Pulmonary artery endothelial cell (primary cell): ENCODE measurements at regions not wholly inside any gene's neighbourhood (a gene's known extent, or its start where the extent isn't known, plus 50 kb on each side); places are given as distances from the start of the nearest gene placed in this dataset.

ENCODE experiments used
- DNase-seq: peaks from one replicate; pipeline ENCODE4 v3.0.0-alpha.2; 2011; ENCODE audit warnings: low read depth, low spot score

DNA sequence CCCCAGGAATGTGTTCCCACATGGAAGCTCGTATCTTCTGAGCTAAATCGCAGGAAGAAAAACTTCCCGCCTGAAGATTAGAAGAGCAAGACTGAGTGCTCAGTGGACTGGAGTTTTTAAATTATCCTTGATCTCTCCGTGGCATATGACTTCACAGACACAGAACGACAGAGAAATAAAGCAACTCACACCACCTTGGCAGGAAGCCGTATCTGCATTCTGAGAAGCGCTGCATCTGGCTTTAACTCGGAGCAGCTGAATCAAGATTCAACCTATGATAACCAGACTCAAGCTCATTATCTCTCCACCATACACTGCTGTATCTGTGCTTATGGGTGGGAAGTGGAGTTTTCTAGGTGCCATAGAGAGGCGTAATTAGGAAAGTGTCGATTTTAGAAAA is 1482.7 kb downstream of the AACS start:
- DNase-seq = no peak

DNA sequence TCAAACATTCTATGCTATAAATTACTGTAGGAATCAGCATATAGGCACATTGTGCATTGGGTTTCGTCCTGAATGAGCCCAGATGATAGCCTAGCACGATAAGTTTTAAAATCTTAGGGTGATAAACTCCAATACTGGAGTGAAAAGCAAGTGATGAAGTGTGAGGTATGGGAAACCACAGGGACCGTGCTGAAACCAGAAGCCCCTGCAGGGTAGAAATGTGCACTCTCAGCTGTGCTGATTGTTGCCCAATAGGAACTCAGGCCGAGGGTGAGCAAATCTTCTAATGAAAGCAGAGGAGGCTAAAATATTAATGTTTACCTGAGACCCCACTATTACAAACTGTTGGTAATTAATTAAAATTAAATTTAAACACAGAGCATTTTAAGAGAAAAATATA is 1486.6 kb downstream of the AACS start:
- DNase-seq = no peak

DNA sequence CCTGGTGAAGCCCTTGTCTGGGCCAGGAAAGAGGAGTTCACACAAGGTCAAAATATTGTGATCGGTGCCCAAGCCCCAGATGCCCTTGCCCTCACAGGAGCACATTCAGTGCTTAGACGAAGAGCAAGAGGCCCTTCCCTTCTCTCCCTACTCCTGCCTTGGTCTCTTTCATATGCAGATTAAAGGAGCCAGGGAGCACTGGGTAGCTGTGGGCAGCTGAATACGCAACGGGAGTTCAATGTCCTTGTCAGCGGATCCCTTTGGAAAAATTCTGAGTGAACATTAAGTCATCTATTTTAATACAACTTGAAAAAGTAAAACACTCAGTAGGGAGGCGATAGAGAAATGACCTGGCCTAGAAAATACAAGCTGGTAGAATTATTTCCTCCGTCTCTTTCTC is 1489.4 kb downstream of the AACS start:
- DNase-seq = no peak

GRCh38 chr12:126557659-126558058 is 1492.4 kb downstream of the AACS start:
- DNase-seq = no peak

DNA sequence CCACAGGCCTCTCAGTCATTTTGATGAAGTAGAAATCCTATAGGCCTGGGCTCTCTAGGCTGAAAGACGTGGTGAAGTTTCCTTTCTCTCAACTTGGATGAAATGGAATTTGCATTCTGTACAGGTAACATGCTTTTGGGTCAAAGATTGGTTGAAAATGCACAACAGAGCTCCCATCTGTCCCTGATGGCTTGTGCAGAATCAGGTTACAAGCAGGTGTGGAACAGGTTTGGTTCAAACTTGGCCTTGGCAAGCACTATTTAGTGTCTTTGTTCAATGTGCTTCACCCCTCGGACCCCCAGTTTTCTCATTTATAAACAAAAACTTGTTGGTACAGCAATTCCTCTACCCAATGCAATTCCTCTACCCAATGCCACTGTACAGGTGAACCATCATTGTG is 1493.0 kb downstream of the AACS start:
- DNase-seq = no peak

- no peak for DNase-seq
Observed at GRCh38 chr12:126558810-126559209, 1493.6 kb downstream of the AACS start.

DNA sequence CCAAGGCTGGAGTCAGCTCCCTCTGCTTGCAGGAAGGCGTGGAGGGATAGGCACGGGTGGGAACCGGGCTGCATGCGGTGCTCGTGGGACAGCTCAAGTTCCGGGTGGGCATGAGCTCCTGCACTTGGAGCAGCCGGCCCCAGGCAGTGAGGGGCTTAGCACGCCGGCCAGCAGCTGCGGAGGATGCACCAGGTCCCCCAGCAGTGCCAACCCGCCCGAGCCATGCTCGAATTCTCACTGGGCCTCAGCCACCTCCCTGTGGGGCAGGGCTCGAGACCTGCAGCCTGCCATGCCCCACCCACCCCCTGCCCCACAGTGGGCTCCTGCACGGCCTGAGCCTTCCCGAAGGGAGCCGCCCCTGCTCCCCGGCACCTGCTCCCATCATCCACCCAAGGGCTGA is 1501.8 kb downstream of the AACS start:
- DNase-seq = no peak

DNA sequence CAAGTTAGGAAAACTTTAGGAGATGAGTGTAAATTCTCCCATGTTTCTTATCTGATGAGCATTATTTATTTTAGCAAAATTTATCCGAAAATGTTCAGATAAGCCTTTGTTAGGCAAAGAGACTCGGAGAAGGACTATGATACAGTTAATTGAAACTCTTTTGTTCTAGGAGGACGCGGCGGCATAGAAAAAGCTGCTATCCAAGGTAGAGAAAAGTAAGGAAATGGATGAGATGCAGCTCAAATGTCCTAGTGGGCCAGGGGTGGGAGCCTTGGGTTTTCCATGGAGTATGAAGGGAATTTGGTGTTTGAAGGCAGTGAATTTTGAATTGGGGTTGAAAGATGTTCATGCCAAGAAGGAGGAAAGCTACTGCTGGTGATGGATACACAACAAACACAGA is 1504.5 kb downstream of the AACS start:
- no peak for DNase-seq

GRCh38 chr12:126570566-126570965 is 1505.3 kb downstream of the AACS start:
- DNase-seq = no peak

DNA sequence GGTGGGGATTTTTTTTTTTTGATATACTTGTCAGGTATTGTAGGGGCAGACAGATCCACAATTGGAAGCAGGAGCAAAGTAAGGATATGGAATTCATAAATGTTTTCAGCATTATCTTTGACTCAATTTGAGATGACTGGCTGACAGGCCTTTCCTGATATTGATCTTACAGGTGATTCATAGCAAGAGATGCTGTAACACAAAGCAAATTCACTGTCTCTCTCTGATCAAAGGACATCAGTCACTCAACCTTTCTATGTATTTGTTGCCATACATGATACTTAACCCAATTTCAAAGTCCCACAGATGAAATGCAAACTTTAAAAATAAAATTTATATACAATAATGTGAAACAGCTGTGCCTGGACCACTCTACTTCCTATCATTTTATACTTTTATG is 1506.9 kb downstream of the AACS start:
- no peak for DNase-seq

GRCh38 chr12:126581655-126582054 is 1516.4 kb downstream of the AACS start:
- DNase-seq = no peak

- DNase-seq = no peak
Observed at GRCh38 chr12:126582231-126582630, 1517.0 kb downstream of the AACS start.

DNA sequence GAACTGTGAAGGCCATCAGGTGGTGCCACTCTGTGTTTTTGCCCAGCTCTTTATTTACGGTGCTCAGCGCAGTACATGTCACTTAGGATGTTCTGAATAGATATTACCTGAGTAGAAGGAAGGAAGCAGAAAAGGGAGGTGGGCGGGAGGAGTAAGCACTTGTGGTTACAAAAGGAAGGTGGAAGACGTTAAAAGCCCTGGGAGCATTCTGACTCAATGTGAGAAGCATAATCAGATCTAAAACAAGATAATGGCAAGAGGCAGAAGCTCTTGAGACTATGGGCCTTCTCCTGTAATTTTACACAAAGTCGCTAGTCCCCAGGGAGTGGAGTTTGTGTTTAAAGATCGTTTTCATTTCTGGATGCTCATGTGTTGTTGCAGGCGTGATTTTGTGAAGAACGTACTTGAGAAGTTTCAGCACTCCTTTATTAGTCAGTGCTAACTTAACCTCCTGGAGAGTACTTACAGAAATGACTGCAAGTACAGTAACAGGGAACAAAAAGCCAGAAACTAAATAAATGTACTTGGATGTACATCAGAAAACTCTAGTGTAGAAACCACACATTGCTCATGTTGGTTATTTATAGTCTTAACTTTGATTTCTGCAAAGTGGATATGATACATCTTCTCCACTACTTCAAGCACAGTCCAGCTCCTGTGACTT is 1523.5 kb downstream of the AACS start:
- DNase-seq = no peak

GRCh38 chr12:126591533-126591932 is 1526.3 kb downstream of the AACS start:
- no peak for DNase-seq

DNA sequence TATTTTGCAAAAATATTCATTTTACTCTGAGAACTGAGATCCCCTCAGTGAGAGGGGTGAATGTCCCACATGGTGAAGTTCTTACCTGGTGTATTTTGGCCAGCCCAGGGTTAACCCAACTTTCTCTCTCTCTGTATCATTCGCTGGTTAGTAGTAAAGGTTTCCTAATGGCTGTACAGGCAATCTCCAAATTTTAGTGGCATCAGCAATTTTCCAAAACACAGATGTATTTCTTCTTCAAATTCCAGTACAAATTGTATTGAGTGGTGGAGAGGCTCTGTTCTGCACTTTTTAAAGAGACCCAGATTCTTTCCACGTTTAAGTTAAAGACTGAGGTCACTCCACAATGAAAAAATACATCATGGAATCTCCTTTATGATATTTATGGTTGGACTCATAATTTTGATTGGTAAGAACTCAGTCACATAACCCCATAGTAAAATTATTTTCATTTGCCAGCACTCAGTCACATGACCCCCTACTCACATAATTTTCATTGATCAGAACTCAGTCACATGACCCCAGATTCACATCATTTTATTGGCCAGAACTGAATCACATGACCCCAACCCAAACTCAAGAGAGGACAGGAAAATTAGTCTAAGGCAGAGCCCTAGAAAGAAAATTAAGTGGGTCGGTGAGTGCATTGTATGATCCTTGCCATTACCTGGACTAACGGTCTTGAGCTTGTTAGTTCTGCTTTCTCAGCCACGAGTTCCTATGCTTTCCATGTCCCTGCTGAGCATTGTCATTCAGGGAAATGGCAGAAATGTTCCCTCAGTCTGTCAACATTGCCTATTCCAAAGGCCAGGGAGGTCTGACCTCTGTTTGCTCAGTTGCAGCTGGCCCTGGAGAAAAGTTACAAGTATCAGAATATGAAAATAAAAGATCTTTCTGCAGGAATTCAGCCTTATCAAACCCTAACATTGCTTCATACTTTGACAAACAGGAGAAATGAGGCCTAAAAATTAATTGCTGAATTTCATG is 1536.2 kb downstream of the AACS start:
- DNase-seq = no peak

GRCh38 chr12:126602612-126603011 is 1537.4 kb downstream of the AACS start:
- no peak for DNase-seq

- DNase-seq = no peak
Observed at GRCh38 chr12:126607157-126607556, 1541.9 kb downstream of the AACS start.

GRCh38 chr12:126607867-126608266 is 1542.6 kb downstream of the AACS start:
- DNase-seq = no peak

DNA sequence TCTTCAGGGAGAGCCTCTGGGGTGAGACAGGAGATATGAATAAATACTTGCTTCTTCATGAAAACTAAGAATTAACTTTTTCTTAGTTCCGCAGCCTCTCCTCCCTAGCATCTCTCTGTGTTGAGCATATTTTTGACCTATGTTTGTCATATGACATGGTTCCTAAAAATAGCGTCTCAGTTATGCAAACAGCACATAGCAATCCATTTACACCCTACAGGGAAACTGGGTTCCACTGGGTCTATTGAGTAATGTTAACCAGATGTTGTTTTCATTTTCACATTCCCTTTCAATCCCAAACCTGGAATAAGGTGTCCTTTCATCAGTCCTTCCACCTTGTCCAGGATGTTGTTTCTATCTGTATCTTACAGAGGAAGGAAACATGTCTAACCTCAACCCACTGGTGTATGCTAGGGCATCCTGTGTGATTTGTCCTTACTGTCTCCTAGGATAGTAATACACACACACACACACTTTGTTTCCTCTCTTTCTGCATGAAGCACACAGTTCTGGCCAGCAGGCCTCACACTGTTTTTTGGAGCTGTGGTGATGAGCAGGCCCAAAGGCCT is 1543.5 kb downstream of the AACS start:
- no peak for DNase-seq

DNA sequence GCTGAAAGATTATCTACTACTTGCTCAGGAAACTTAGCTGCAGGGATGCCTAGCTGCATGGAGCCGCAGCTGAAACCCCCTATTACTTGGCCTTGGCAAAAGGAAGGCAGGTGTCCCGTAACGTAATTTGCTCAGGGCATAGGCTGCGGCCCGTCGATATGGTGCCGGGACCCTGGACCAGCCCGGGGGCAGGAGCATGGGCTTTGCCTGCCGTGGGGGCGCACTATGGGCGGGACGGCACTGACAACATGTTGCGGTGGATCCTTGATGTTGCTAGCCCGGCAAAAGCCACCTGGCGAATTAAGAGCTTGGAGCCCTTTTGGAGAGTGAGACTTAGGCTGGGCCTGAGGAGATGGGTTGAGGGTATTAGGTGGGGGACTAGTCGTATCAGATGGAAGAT is 1551.2 kb downstream of the AACS start:
- DNase-seq = no peak

DNA sequence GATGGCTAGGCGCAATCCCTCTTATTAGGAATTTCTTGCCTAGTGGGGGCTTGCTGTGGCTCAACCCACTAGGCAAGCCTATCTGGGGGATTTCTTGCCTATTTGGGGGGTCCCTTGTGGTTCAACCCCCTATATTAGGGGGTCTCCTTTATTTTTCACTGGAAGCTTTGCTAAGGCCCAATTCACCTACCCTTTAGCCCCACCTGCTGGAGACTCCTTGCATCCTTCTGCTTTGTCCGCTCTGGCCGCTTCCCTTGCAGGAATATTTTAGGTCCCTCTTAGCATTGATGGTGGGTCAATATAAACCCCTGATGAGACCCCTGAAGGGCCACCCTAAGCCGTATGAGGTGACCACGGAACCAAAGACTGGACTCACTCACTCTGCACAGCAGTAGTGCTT is 1552.1 kb downstream of the AACS start:
- DNase-seq = no peak

GRCh38 chr12:126627596-126627995 is 1562.4 kb downstream of the AACS start:
- no peak for DNase-seq
